H1 (cell line): ENCODE measurements at regions not wholly inside any gene's neighbourhood (a gene's known extent, or its start where the extent isn't known, plus 50 kb on each side); places are given as distances from the start of the nearest gene placed in this dataset.
A peak's percentile ranks its signal among the peaks of the same experiment; 100 is the strongest.

Source experiments
- CTCF ChIA-PET: fragments of 300-600 bp; sonication (Branson Sonifier 250); formaldehyde crosslinking; loops from one replicate; lab custom pipeline; 2021; ENCODE audit not compliant: partially characterized antibody; lab: Charles Lee
- POLR2A ChIA-PET: fragments of 300-600 bp; sonication (Branson Sonifier 250); formaldehyde crosslinking; loops from one replicate; lab custom pipeline; 2021; ENCODE audit warnings: inconsistent platforms; ENCODE audit not compliant: partially characterized antibody; lab: Charles Lee
- DNase-seq, 2 experiments: peaks; one replicate each; pipeline versions ENCODE4 v3.0.0 to v3.0.0-alpha.2; 2010 to 2022; ENCODE audit warnings: low spot score in 2 of 2, low read depth in 1 of 2, mixed read lengths in 1 of 2
- FAIRE-seq: peaks from 2 replicates; lab custom pipeline; 2011; peaks lifted over from hg19 to GRCh38; lab: Jason Lieb, UNC
- H2AFZ ChIP-seq: 2 replicates; pipeline ENCODE4 v1.8.1; 2012; ENCODE audit warnings: low read length, inconsistent platforms
- H2AK5ac ChIP-seq: 2 replicates; pipeline ENCODE4 v1.6.1; 2013; ENCODE audit warnings: low read depth, low read length
- H2BK120ac ChIP-seq: replicated peaks from 2 replicates; pipeline ENCODE3; 2013; ENCODE audit warnings: low read depth, low read length, inconsistent platforms
- H2BK12ac ChIP-seq: 2 replicates; pipeline ENCODE4 v1.6.1; 2013; ENCODE audit warnings: low read depth, low read length
- H2BK15ac ChIP-seq: 2 replicates; pipeline ENCODE4 v1.6.1; 2013; ENCODE audit warnings: low read length
- H2BK20ac ChIP-seq: 2 replicates; pipeline ENCODE4 v1.6.1; 2013; ENCODE audit warnings: low read length
- H2BK5ac ChIP-seq: 2 replicates; pipeline ENCODE4 v1.6.1; 2013; ENCODE audit warnings: low read depth, low read length
- H3K14ac ChIP-seq: 2 replicates; pipeline ENCODE4 v1.6.1; 2013; ENCODE audit warnings: inconsistent platforms; ENCODE audit not compliant: insufficient read length
- H3K18ac ChIP-seq: 2 replicates; pipeline ENCODE4 v1.6.1; 2013; ENCODE audit warnings: low read length; ENCODE audit errors: extremely low read depth
- H3K23ac ChIP-seq: 2 replicates; pipeline ENCODE4 v1.6.1; 2013; ENCODE audit warnings: inconsistent platforms; ENCODE audit not compliant: insufficient read length
- H3K23me2 ChIP-seq: 2 replicates; pipeline ENCODE4 v1.6.1; 2013; ENCODE audit warnings: low read depth, low read length
- H3K27ac ChIP-seq: 2 replicates; pipeline ENCODE4 v1.6.1; 2011; ENCODE audit warnings: low read depth, low read length, inconsistent platforms
- H3K27me3 ChIP-seq, 4 experiments: replicated peaks in 1 of 4; 1 replicate in 1 of 4; 2 replicates in 3 of 4; pipeline versions ENCODE4 v1.6.1 to v1.8.1; 2011 to 2013; ENCODE audit warnings: low read length in 3 of 4, mild to moderate bottlenecking in 3 of 4, inconsistent platforms in 2 of 4, mixed read lengths in 2 of 4, moderate library complexity in 1 of 4; ENCODE audit not compliant: control insufficient read depth in 3 of 4, insufficient read depth in 3 of 4; ENCODE audit errors: extremely low read depth in 1 of 4
- H3K36me3 ChIP-seq, 4 experiments: 2 replicates each; pipeline versions ENCODE4 v1.6.1 to v1.8.1; 2011 to 2013; ENCODE audit warnings: mild to moderate bottlenecking in 4 of 4, low read length in 3 of 4, moderate library complexity in 2 of 4, control low read depth in 1 of 4, inconsistent platforms in 1 of 4; ENCODE audit not compliant: insufficient read depth in 4 of 4, control insufficient read depth in 2 of 4
- H3K4ac ChIP-seq: replicated peaks from 2 replicates; pipeline ENCODE3; 2013; ENCODE audit warnings: low read length, low read depth, mixed read lengths, inconsistent platforms; ENCODE audit not compliant: insufficient read length
- H3K4me1 ChIP-seq, 4 experiments: replicated peaks in 1 of 4; 1 replicate in 1 of 4; 2 replicates in 3 of 4; pipeline versions ENCODE4 v1.6.1 to v1.8.1; 2011 to 2013; ENCODE audit warnings: low read length in 3 of 4, inconsistent platforms in 2 of 4, mixed read lengths in 1 of 4; ENCODE audit not compliant: insufficient read depth in 4 of 4, control insufficient read depth in 3 of 4
- H3K4me2 ChIP-seq, 2 experiments: 2 replicates each; pipeline versions ENCODE4 v1.6.1 to v1.8.1; 2011 to 2013; ENCODE audit warnings: low read depth in 2 of 2, low read length in 2 of 2, control low read depth in 1 of 2, inconsistent platforms in 1 of 2, mild to moderate bottlenecking in 1 of 2; ENCODE audit not compliant: insufficient read depth in 1 of 2
- H3K4me3 ChIP-seq, 4 experiments: fragments of 200-600, 300-600 bp in 1 of 4; sonication (generic), shearing (Covaris generic), sonication (Bioruptor Twin) in 1 of 4; 2 replicates each; pipeline versions ENCODE4 v1.5.1 to v1.8.1; 2011 to 2016; ENCODE audit warnings: low read length in 4 of 4, low read depth in 3 of 4, control low read depth in 2 of 4, inconsistent platforms in 2 of 4, mild to moderate bottlenecking in 2 of 4, mixed read lengths in 1 of 4, moderate library complexity in 1 of 4; ENCODE audit not compliant: insufficient read depth in 2 of 4; ENCODE audit errors: extremely low read depth in 1 of 4
- H3K56ac ChIP-seq: replicated peaks from 2 replicates; pipeline ENCODE3; 2013; ENCODE audit warnings: low read depth, mild to moderate bottlenecking, mixed read lengths, low read length, inconsistent platforms; ENCODE audit not compliant: insufficient read length
- H3K79me1 ChIP-seq: 2 replicates; pipeline ENCODE4 v1.6.1; 2013; ENCODE audit warnings: low read depth, low read length, control low read depth
- H3K79me2 ChIP-seq, 2 experiments: 2 replicates each; pipeline versions ENCODE4 v1.6.1 to v1.8.1; 2012 to 2013; ENCODE audit warnings: low read length in 2 of 2, mild to moderate bottlenecking in 2 of 2, inconsistent platforms in 1 of 2; ENCODE audit not compliant: insufficient read depth in 2 of 2, control insufficient read depth in 1 of 2
- H3K9ac ChIP-seq, 4 experiments: replicated peaks in 1 of 4; 1 replicate in 1 of 4; 2 replicates in 3 of 4; pipeline versions ENCODE4 v1.6.1 to v1.8.1; 2011 to 2013; ENCODE audit warnings: low read depth in 3 of 4, low read length in 3 of 4, control low read depth in 2 of 4, mild to moderate bottlenecking in 2 of 4, moderate library complexity in 2 of 4, inconsistent platforms in 1 of 4; ENCODE audit errors: extremely low read depth in 1 of 4
- H3K9me3 ChIP-seq, 2 experiments: 2 replicates each; pipeline versions ENCODE4 v1.6.1 to v1.8.1; 2012 to 2013; ENCODE audit warnings: mild to moderate bottlenecking in 2 of 2, moderate library complexity in 2 of 2, control low read depth in 1 of 2, inconsistent platforms in 1 of 2, low read depth in 1 of 2, low read length in 1 of 2, mixed read lengths in 1 of 2; ENCODE audit not compliant: insufficient read depth in 2 of 2
- H4K20me1 ChIP-seq, 2 experiments: replicated peaks in 1 of 2; 2 replicates each; pipeline versions ENCODE3 to v1.8.1; 2011 to 2013; ENCODE audit warnings: inconsistent platforms in 2 of 2, low read length in 2 of 2, mild to moderate bottlenecking in 1 of 2; ENCODE audit not compliant: insufficient read depth in 2 of 2, control insufficient read depth in 1 of 2
- H4K5ac ChIP-seq: 2 replicates; pipeline ENCODE4 v1.6.1; 2013; ENCODE audit warnings: low read length, low read depth, mixed read lengths, inconsistent platforms; ENCODE audit not compliant: insufficient read length
- H4K8ac ChIP-seq: 2 replicates; pipeline ENCODE4 v1.8.0; 2013; ENCODE audit warnings: mild to moderate bottlenecking, moderate library complexity, low read length, inconsistent platforms; ENCODE audit not compliant: insufficient read depth; ENCODE audit errors: extremely low read depth
- H4K91ac ChIP-seq: replicated peaks from 2 replicates; pipeline ENCODE3; 2013; ENCODE audit warnings: low read length, mixed read lengths, inconsistent platforms; ENCODE audit not compliant: insufficient read length
- CBX8 ChIP-seq: fragments of 300-800, 300-1000 bp; sonication (generic); IDR thresholded peaks from 2 replicates; pipeline ENCODE4 v1.7.1; 2016; ENCODE audit warnings: low read depth, low read length, borderline replicate concordance
- RXRA ChIP-seq: IDR thresholded peaks from 2 replicates; pipeline ENCODE4 v1.6.1; 2011; ENCODE audit warnings: low read depth, mild to moderate bottlenecking, low read length, moderate library complexity; ENCODE audit not compliant: insufficient read depth
- WGBS, 2 experiments: shearing (Covaris generic) in 1 of 2; methylation state at CpG; one replicate each; pipeline versions ENCODE4 v1.1.6 to v1.1.7; 2013 to 2015; ENCODE audit warnings: low lambda C conversion rate in 2 of 2, mixed read lengths in 2 of 2, inconsistent platforms in 1 of 2, low coverage in 1 of 2, missing lambda C conversion rate in 1 of 2; ENCODE audit not compliant: insufficient replicate concordance in 2 of 2, insufficient coverage in 1 of 2, insufficient read length in 1 of 2; ENCODE audit errors: extremely low coverage in 1 of 2, missing lambda C conversion rate in 1 of 2; 5-methylcytosine and 5-hydroxymethylcytosine counted together
- TF ChIP-seq, protein P1 (sequence below): IDR thresholded peaks from 2 replicates; pipeline ENCODE4 v1.6.1; 2011; ENCODE audit warnings: low read depth, mild to moderate bottlenecking, low read length; ENCODE audit not compliant: insufficient read depth

DNA sequence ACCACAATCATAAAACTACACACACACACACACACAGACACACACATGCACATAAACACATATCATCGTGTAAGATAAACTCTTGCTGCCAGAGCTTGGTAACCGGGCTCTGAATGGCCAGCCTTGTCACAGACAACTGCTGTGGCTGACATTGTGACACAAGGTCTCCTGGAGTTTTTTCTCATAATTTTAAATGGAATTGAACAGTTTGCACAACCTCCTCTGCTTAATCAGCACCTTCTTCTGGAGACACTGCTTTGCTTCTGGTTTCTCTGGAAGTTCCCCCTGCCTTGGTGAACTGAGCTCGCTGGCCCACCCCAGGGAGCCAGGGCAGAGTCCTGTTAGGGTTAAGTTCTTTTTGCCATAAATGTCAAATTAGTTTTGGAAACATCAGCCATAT is 115.4 kb downstream of the UTP18 start:
- no peak overlapping the region for H2BK15ac ChIP-seq
- TF ChIP-seq RXRA (no peak), CBX8 (no peak)
- TF ChIP-seq, protein P1, sequence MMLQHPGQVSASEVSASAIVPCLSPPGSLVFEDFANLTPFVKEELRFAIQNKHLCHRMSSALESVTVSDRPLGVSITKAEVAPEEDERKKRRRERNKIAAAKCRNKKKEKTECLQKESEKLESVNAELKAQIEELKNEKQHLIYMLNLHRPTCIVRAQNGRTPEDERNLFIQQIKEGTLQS: no peak
- TF ChIP-seq, all 59 proteins: peak for 0
- no peak overlapping the region for H3K27ac ChIP-seq
- H3K14ac ChIP-seq: no peak overlapping the region
- no peak overlapping the region for H3K23ac ChIP-seq
- ChIA-PET CTCF (interaction anchor here (1.2 to 2.4 kb wide), 3 partner anchors 9 to 163 kb away, joined by 3 to 16 read pairs (median 4); no protein-coding TSS in a partner anchor), POLR2A (no interaction called here)
- no peak overlapping the region for H3K56ac ChIP-seq
- FAIRE-seq: no peak
- H3K23me2 ChIP-seq: no peaks in the 10 kb centered on the region
- no peak overlapping the region for H3K9ac ChIP-seq
- H3K79me1 ChIP-seq: no peaks in the 10 kb centered on the region
- 98% methylated on average over 3 of the region's 3 CpGs; no CpG with 5 or more reads in 1 of the 2 experiments for WGBS, 2 experiments
- H3K27me3 ChIP-seq: no peaks in the 10 kb centered on the region
- H3K18ac ChIP-seq: no peak overlapping the region
- H2AFZ ChIP-seq: no peak overlapping the region
- no peak overlapping the region for H2BK5ac ChIP-seq
- H3K4me1 ChIP-seq: peaks cover 7 to 21% (median 10%) of the 10 kb centered on the region in 4 experiments; a peak in 6 of 7 replicates
- H4K8ac ChIP-seq: no peak overlapping the region
- no peak overlapping the region for H4K5ac ChIP-seq
- H3K36me3 ChIP-seq: no peaks in the 10 kb centered on the region
- no peaks in the 10 kb centered on the region for H4K20me1 ChIP-seq
- H2BK120ac ChIP-seq: no peak overlapping the region
- no peak overlapping the region for H2AK5ac ChIP-seq
- H2BK12ac ChIP-seq: no peak overlapping the region; the same call in 1 of the 2 replicates
- H3K79me2 ChIP-seq: no peaks in the 10 kb centered on the region
- H2BK20ac ChIP-seq: 0 out of 2 replicates have a peak overlapping the region, but pooled peaks have one; percentile 9
- H3K4me2 ChIP-seq: no peak overlapping the region
- H3K9me3 ChIP-seq: no peaks in the 10 kb centered on the region
- no peak for DNase-seq
- no peak overlapping the region for H3K4ac ChIP-seq
- H4K91ac ChIP-seq: no peak overlapping the region
- no peak overlapping the region for H3K4me3 ChIP-seq
